Esophagus muscularis mucosa (tissue), 4 donors: ENCODE measurements at regions not wholly inside any gene's neighbourhood (a gene's known extent, or its start where the extent isn't known, plus 50 kb on each side); places are given as distances from the start of the nearest gene placed in this dataset.

Experiments
- DNase-seq: peaks from one replicate; pipeline ENCODE4 v3.0.0-alpha.2; 2017; ENCODE audit errors: extremely low spot score
- H3K27ac ChIP-seq, 4 donors: fragments of 200-600 bp; sonication (generic); replicated peaks in 1 of 4; 1 replicate in 3 of 4; 2 replicates in 1 of 4; pipeline ENCODE4 v1.5.1; 2016 to 2019; ENCODE audit warnings: mild to moderate bottlenecking in 1 of 4
- H3K27me3 ChIP-seq, 4 donors: fragments of 200-600 bp; sonication (generic); one replicate each; pipeline versions ENCODE4 v1.5.1 to v1.6.0; 2016 to 2019
- H3K36me3 ChIP-seq, 4 donors: fragments of 200-600 bp; sonication (generic); one replicate each; pipeline ENCODE4 v1.5.1; 2016 to 2019
- H3K4me1 ChIP-seq, 4 donors: fragments of 200-600 bp; sonication (generic); one replicate each; pipeline ENCODE4 v1.5.1; 2016 to 2019
- H3K4me3 ChIP-seq, 4 donors: fragments of 200-600 bp; sonication (generic); 1 replicate in 2 of 4; 2 replicates in 2 of 4; pipeline ENCODE4 v1.5.1; 2016 to 2019; ENCODE audit warnings: mild to moderate bottlenecking in 4 of 4, moderate library complexity in 1 of 4
- H3K9me3 ChIP-seq, 4 donors: fragments of 200-600 bp; sonication (generic); 1 replicate in 3 of 4; 2 replicates in 1 of 4; pipeline ENCODE4 v1.5.1; 2016 to 2019
- CTCF ChIP-seq, 3 experiments: fragments of 200-600 bp in 2 of 3; fragments of 450-650 bp in 1 of 3; sonication (generic) in 2 of 3; IDR thresholded peaks; one replicate each; pipeline ENCODE4 v1.5.1; 2017 to 2019; ENCODE audit warnings: antibody characterized with exemption in 3 of 3, mild to moderate bottlenecking in 2 of 3, moderate library complexity in 1 of 3
- EP300 ChIP-seq: sonication (generic); formaldehyde crosslinking; IDR thresholded peaks from one replicate; pipeline ENCODE4 v1.6.1; 2017; ENCODE audit warnings: antibody characterized with exemption
- POLR2A ChIP-seq: fragments of 450-650 bp; IDR thresholded peaks from one replicate; pipeline ENCODE4 v1.6.1; 2017; ENCODE audit warnings: antibody characterized with exemption, moderate library complexity, mild to moderate bottlenecking, low read depth
- POLR2AphosphoS5 ChIP-seq, 2 donors: sonication (generic); formaldehyde crosslinking; IDR thresholded peaks; one replicate each; pipeline ENCODE4 v1.6.1; 2017; ENCODE audit warnings: antibody characterized with exemption in 2 of 2
- WGBS: methylation state at CpG from one replicate; pipeline ENCODE4 v1.1.5; 2018; 5-methylcytosine and 5-hydroxymethylcytosine counted together
- intact Hi-C: fragments of 100-400 bp; cut with DNase I; formaldehyde crosslinking; loops from one replicate; pipeline ENCODE4 v1.15.1; 2023

DNA sequence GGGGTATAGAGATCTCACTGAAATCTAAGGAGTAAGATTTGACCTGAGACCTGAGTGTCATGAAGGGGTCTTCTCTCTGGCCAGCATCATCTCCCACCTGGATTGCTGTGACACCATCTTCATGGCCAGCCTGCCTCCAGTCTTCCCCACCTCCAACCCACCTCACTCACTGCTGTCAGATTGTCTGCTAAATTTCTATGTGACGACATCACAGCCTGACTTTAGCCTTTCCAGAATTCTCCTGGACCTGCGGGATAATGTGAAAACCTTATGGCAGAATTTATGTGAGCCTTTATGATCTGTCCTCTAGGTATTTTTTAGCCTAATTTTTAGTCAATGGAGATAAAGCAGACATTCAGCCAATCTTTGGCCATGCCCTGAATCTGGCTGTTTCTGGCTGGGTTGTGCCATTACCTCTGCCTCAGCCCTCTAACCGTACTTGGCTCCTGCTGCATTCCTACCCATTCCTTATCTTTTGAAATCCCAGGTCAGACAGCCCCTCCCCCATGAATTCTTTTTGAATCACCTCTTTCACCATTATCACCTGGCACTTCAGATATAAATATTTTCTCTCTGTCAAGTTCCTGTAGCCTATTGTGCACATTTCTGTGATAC lies 66.4 kb upstream of the MMADHC start:
- TF ChIP-seq EP300 (no peak), POLR2A (no peak), CTCF (IDR thresholded peaks at IDR 0.05) (no peak), POLR2AphosphoS5 (IDR thresholded peaks at IDR 0.05) (no peak)
- 92% methylated on average over 3 of the region's 3 CpGs for WGBS

GRCh38 chr2:149652926-149653325 lies 65.4 kb upstream of the MMADHC start:
- DNase-seq: no peak
- no peaks in the 10 kb centered on the region for H3K9me3 ChIP-seq
- no peak overlapping the region for H3K27ac ChIP-seq
- TF ChIP-seq CTCF (IDR thresholded peaks at IDR 0.05): no peak
- no peak for TF ChIP-seq POLR2AphosphoS5 (IDR thresholded peaks at IDR 0.05)
- TF ChIP-seq EP300: no peak
- no peak for TF ChIP-seq POLR2A
- H3K27me3 ChIP-seq: no peaks in the 10 kb centered on the region
- intact Hi-C loops: no loop called here
- WGBS: 72% methylated on average over 2 of the region's 2 CpGs
- no peaks in the 10 kb centered on the region for H3K36me3 ChIP-seq
- H3K4me3 ChIP-seq: no peak overlapping the region
- H3K4me1 ChIP-seq: no peaks in the 10 kb centered on the region

More for the DNA sequence above, 66.4 kb upstream of the MMADHC start:
- H3K27me3 ChIP-seq: no peaks in the 10 kb centered on the region
- no peak overlapping the region for H3K4me3 ChIP-seq
- no peak overlapping the region for H3K27ac ChIP-seq
- intact Hi-C loops: no loop called here
- no peak for DNase-seq
- H3K4me1 ChIP-seq: no peaks in the 10 kb centered on the region
- no peaks in the 10 kb centered on the region for H3K36me3 ChIP-seq
- H3K9me3 ChIP-seq: no peaks in the 10 kb centered on the region

DNA sequence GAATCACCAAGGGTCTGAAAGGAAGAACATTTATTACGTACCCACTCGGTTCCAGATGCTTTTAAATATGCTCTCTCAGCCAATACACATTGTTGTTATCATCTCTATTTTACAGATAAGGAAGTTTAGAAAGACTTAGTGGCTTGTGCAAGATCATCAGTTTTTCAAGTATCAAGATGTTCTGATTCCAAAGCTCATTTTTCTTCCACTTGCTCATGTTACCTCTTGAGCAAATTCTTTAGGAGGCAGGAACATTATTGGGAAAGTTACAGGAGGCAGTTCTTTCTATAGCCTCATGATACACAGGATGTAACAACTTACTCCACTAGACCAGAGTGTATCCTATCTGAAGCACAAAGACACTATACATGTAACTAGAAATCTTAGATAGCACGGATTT lies 65.0 kb upstream of the MMADHC start:
- H3K9me3 ChIP-seq: no peaks in the 10 kb centered on the region
- intact Hi-C loops: no loop called here
- H3K4me1 ChIP-seq: no peaks in the 10 kb centered on the region
- no peak overlapping the region for H3K27ac ChIP-seq
- no peak overlapping the region for H3K4me3 ChIP-seq
- DNase-seq: no peak
- TF ChIP-seq POLR2AphosphoS5 (IDR thresholded peaks at IDR 0.05) (no peak), CTCF (IDR thresholded peaks at IDR 0.05) (no peak), POLR2A (no peak), EP300 (no peak)
- H3K36me3 ChIP-seq: no peaks in the 10 kb centered on the region
- no peaks in the 10 kb centered on the region for H3K27me3 ChIP-seq
- WGBS: 77% methylated on average over 3 of the region's 3 CpGs

DNA sequence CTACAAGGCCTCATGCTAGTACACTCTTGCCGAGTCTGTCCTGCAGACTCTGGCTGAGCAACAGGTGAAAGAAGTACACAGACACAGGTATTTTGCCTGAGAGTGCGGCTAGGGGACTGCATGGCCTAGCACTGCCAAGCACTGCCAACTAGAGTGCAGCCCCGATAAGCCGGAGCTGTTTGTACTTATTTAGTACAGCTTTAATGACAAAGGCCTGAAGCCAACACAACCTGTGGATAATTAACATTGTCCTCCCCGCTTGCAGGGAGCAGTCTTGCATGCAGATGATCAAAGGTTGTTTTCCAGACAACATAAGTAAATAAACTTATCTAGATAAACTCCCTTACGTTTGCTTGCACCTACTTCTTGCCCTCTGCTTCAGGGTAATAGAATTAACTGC lies 63.7 kb upstream of the MMADHC start:
- Histone ChIP-seq H3K4me1 (no peaks in the 10 kb centered on the region), H3K27ac (no peak overlapping the region), H3K4me3 (no peak overlapping the region), H3K9me3 (no peaks in the 10 kb centered on the region), H3K27me3 (no peaks in the 10 kb centered on the region), H3K36me3 (no peaks in the 10 kb centered on the region)
- no peak for TF ChIP-seq POLR2AphosphoS5 (IDR thresholded peaks at IDR 0.05)
- no peak for TF ChIP-seq POLR2A
- TF ChIP-seq CTCF (IDR thresholded peaks at IDR 0.05): no peak
- TF ChIP-seq EP300: no peak
- intact Hi-C loops: no loop called here
- DNase-seq: no peak
- 91% methylated on average over 6 of the region's 6 CpGs for WGBS

- no peaks in the 10 kb centered on the region for H3K27me3 ChIP-seq
- WGBS: 88% methylated on average over 1 of the region's 1 CpG
- no peak for DNase-seq
- TF ChIP-seq POLR2AphosphoS5 (IDR thresholded peaks at IDR 0.05): no peak
- no peak for TF ChIP-seq CTCF (IDR thresholded peaks at IDR 0.05)
- TF ChIP-seq POLR2A: no peak
- TF ChIP-seq EP300: no peak
- H3K27ac ChIP-seq: no peak overlapping the region
- no peak overlapping the region for H3K4me3 ChIP-seq
- H3K9me3 ChIP-seq: no peaks in the 10 kb centered on the region
- intact Hi-C loops: no loop called here
- H3K4me1 ChIP-seq: no peaks in the 10 kb centered on the region
- no peaks in the 10 kb centered on the region for H3K36me3 ChIP-seq
These were observed 62.4 kb upstream of the MMADHC start for GRCh38 chr2:149650006-149650405.
